Keratinocyte (primary cell): ENCODE measurements at regions not wholly inside any gene's neighbourhood (a gene's known extent, or its start where the extent isn't known, plus 50 kb on each side); places are given as distances from the start of the nearest gene placed in this dataset.

Experiments
- CTCF ChIP-seq, 3 experiments: IDR thresholded peaks in 1 of 3; conservative IDR thresholded peaks in 1 of 3; optimal IDR thresholded peaks in 1 of 3; 2 replicates in 2 of 3; 3 replicates in 1 of 3; pipeline versions ENCODE3 to v1.5.1; 2011; ENCODE audit warnings: low read length in 3 of 3, mild to moderate bottlenecking in 3 of 3, moderate library complexity in 2 of 3, control low read depth in 1 of 3, inconsistent platforms in 1 of 3; ENCODE audit not compliant: insufficient read depth in 2 of 3; ENCODE audit errors: extremely low read depth in 1 of 3
- EZH2 ChIP-seq: IDR thresholded peaks from one replicate; pipeline ENCODE4 v1.6.1; 2012; ENCODE audit warnings: inconsistent platforms, mild to moderate bottlenecking, low read length, moderate library complexity

- no peak for TF ChIP-seq CTCF (optimal IDR thresholded peaks at IDR 0.05 in 1 of 3, IDR thresholded peaks at IDR 0.05 in 1 of 3, conservative IDR thresholded peaks at IDR 0.05 in 1 of 3; ENCODE audit: extremely low read depth in 1 of 3, insufficient read depth in 2 of 3, low read length in 3 of 3)
- TF ChIP-seq EZH2, result no peak
Observed at GRCh38 chr17:77420804-77421629, 280.2 kb downstream of the SEC14L1 start.
